D721Med (cell line): ENCODE measurements at regions not wholly inside any gene's neighbourhood (a gene's known extent, or its start where the extent isn't known, plus 50 kb on each side); places are given as distances from the start of the nearest gene placed in this dataset.

ENCODE experiments used
- DNase-seq: peaks from one replicate; pipeline ENCODE4 v3.0.0; 2011; ENCODE audit warnings: low spot score; ENCODE audit not compliant: insufficient read length
- FAIRE-seq: peaks from 2 replicates; lab custom pipeline; 2011; peaks lifted over from hg19 to GRCh38; lab: Jason Lieb, UNC
- TF ChIP-seq, protein P1 (sequence below): IDR thresholded peaks from 2 replicates; pipeline ENCODE4 v1.5.1; 2012; ENCODE audit warnings: mild to moderate bottlenecking, control low read depth; ENCODE audit not compliant: insufficient read depth; ENCODE audit errors: missing control alignments

DNA sequence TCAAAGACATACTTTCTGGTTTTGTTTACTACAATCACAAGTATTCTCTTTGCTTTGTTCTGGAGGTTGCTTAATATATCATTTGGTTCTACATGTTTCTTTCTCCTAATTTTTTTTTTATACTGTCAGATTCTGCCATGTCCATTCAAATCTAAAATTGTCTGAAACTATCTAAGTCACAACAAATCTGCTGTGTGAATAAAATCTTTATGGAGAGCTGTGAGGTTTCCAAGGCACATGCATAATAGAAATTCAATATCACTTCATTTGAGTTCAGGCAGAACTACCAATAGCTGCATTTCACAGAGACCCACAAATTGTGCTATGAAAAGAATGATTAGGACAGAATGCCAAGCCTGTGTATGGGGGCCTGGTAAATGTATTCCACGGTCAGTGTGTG, 346.9 kb upstream of the ARRDC3 start:
- FAIRE-seq (no peak), DNase-seq (no peak)
- TF ChIP-seq, protein P1, sequence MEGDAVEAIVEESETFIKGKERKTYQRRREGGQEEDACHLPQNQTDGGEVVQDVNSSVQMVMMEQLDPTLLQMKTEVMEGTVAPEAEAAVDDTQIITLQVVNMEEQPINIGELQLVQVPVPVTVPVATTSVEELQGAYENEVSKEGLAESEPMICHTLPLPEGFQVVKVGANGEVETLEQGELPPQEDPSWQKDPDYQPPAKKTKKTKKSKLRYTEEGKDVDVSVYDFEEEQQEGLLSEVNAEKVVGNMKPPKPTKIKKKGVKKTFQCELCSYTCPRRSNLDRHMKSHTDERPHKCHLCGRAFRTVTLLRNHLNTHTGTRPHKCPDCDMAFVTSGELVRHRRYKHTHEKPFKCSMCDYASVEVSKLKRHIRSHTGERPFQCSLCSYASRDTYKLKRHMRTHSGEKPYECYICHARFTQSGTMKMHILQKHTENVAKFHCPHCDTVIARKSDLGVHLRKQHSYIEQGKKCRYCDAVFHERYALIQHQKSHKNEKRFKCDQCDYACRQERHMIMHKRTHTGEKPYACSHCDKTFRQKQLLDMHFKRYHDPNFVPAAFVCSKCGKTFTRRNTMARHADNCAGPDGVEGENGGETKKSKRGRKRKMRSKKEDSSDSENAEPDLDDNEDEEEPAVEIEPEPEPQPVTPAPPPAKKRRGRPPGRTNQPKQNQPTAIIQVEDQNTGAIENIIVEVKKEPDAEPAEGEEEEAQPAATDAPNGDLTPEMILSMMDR, result no peak

DNA sequence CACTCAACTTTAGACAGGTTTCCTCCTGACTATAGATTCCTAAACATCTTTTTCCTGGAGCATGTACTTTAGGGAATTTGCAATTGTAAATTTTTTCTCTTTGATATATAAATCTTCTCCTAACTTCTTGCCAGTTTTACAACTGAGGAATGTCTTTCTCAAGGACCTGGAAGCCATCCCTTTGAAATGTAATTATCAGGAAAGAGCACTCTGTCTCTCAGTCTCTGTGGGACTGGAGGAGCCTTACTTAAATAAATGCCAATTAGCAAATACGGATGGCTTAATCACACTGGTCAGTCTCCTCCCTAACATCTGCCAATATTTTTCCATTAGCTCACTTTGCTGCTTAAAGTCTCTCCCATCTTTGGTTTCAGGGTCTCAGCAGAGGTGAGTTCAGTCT, 344.3 kb upstream of the ARRDC3 start:
- DNase-seq, result no peak
- TF ChIP-seq, protein P1, result no peak
- no peak for FAIRE-seq

DNA sequence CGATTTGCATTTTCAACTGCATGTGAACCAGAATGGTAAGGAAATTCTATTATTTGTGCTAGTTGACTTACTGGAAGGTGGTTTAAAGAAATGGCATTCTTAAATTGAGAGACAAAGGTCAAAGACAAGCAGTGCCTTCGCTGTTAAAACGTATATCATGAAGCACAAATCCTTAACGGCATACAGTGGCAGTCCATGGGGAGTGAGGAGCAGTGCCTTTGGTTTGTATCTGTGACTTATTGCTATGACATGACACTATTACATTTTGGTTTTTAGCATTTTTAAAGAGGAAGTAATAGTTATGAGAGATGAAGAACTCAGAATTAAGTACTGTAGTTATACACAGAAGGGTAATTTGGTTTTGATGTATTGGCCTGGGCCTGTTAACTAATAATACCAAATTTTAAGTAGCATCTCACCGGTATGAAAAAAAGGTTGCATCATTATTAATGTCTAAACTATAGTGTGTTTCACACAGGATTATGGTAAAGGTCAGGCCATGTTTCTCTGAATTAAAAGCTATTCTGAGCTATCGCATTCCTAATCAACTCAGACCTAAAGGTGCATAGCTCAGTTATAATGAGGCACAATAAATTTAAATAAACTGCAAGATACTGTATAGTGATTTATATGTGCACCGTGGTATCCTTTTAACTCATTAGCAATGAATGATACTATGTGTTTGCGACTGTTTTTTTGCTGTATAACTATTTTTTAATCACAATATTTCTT, 339.8 kb upstream of the ARRDC3 start:
- no peak for DNase-seq
- FAIRE-seq, result no peak
- TF ChIP-seq, protein P1, result no peak

DNA sequence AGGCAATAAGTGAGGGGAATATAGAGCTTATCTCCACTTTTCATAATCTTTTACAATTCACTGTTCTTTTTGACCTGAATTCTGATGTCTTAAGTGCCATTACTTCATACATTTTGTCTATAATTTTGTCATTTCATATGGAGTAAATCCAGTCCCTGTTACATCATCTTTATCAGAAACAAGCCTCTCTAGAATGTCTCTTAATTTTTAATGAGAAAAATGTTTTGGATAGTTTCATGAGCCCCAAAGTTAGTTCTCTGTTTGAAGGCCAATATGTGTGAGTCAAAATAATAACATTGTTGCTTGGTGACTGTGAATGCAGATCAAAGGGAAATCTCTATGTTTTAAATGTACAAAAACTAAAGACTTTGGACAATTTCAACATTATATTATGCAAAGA, 329.6 kb upstream of the ARRDC3 start:
- TF ChIP-seq, protein P1, result no peak
- DNase-seq (no peak), FAIRE-seq (no peak)

DNA sequence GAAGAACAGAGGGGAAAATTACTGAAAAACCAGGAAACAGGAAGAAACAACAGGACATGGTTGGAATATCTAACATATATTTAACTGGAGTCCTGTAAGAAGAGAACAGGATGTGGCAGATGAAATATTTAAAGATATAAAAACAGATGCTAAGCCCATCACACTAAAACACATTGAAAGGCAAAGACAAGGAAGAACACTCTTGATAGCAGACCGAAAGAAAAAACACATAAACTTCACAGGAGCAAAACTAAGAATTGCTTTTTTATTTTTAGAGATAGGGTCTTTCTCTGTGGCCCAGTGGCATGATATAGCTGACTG, 324.4 kb upstream of the ARRDC3 start:
- TF ChIP-seq, protein P1, result no peak
- DNase-seq (no peak), FAIRE-seq (no peak)

DNA sequence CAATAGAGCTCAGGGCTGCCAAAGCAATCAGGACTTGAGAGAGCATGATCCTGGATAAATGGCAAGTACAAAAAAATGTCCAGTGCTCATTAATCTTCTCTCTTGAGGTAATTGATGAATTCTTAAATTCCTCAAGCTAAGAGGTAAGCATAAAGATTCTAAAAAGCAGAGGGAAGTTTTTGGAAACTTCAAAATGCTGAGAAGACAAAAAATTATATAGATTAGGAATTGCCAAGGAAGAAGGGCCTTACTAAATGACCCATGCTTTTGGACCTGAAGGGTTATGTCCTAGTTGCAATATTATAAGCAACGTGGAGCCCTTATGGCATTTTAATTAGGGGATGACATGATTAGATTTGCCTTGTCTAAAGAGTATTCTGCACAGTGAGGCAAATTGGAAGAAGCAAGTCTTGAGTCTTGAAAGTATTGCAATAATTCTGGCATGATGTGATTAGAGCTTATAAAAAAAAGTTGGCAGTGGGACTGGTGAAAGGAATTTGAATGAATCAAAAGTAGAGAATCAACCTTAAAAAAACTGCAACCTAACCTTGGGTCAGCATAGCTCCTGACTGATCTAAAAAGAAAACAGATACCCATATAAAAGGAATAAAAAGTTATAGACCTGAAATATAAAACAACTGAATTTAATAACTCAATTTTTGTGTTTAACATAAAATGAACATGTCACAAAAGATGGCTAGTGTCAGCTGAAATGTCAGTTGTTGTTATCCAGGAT, 323.8 kb upstream of the ARRDC3 start:
- DNase-seq (no peak), FAIRE-seq (no peak)
- TF ChIP-seq, protein P1, result no peak

DNA sequence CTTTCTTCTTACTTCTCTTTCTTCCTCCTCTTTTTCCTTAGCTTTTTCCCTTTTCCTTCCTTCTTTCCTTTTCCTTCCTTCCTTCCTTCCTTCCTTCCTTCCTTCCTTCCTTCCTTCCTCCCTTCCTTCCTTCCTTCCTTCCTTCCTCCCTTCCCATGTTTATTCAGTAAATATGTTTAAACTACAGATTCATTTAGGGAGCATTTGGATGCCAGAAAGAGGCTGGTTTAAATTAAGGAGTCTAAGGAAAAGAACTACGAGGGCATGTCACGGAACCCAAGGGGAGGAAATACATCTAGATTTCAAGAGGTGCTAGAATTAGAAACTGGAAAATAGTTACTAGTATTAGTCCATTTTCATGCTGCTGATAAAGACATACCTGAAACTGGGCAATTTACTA, 320.0 kb upstream of the ARRDC3 start:
- FAIRE-seq (no peak), DNase-seq (no peak)
- TF ChIP-seq, protein P1, result no peak
